Activated CD4-positive, alpha-beta T cell treated with anti-CD3 and anti-CD28 coated beads, Interleukin-2, amount 10 ng/mL, durations not matched to agents 24 days and 14 days (primary cell): ENCODE measurements at regions not wholly inside any gene's neighbourhood (a gene's known extent, or its start where the extent isn't known, plus 50 kb on each side); places are given as distances from the start of the nearest gene placed in this dataset.
"Not testable (repeated sequence)": the region's sequence is repeated elsewhere in the genome, so short reads cannot be mapped to it uniquely, and the experiment has no call there.

Source experiments
- DNase-seq: peaks from one replicate; pipeline ENCODE4 v3.0.0; 2022
- H3K27ac Mint-ChIP-seq: one replicate; pipeline ENCODE4 v1.8.0; 2022; ENCODE audit warnings: mild to moderate bottlenecking, mixed read lengths
- H3K27me3 Mint-ChIP-seq: one replicate; pipeline ENCODE4 v1.8.0; 2022; ENCODE audit warnings: mixed read lengths
- H3K36me3 Mint-ChIP-seq: one replicate; pipeline ENCODE4 v1.8.0; 2022; ENCODE audit warnings: low read depth, mild to moderate bottlenecking, mixed read lengths
- H3K4me1 Mint-ChIP-seq: one replicate; pipeline ENCODE4 v1.8.0; 2021; ENCODE audit warnings: mixed read lengths
- H3K4me3 Mint-ChIP-seq: one replicate; pipeline ENCODE4 v1.8.0; 2022; ENCODE audit warnings: mild to moderate bottlenecking, moderate library complexity, mixed read lengths
- H3K9me3 Mint-ChIP-seq: one replicate; pipeline ENCODE4 v1.8.0; 2021; ENCODE audit warnings: mixed read lengths
- intact Hi-C: fragments of 100-400 bp; cut with micrococcal nuclease; formaldehyde crosslinking; loops from one replicate; pipeline ENCODE4 v1.15.1; 2023

GRCh38 chr2:77578354-77578753, 56.2 kb upstream of the LRRTM4 start:
- no peak overlapping the region for H3K27ac Mint-ChIP-seq
- H3K4me1 Mint-ChIP-seq = no peaks in the 10 kb centered on the region
- H3K9me3 Mint-ChIP-seq = no peaks in the 10 kb centered on the region
- DNase-seq = no peak
- H3K27me3 Mint-ChIP-seq = no peaks in the 10 kb centered on the region
- H3K4me3 Mint-ChIP-seq = no peak overlapping the region
- no peaks in the 10 kb centered on the region for H3K36me3 Mint-ChIP-seq
- intact Hi-C loops = no loop called here

- Mint-ChIP-seq H3K27ac (no peak overlapping the region), H3K36me3 (no peaks in the 10 kb centered on the region), H3K27me3 (no peaks in the 10 kb centered on the region), H3K4me3 (no peak overlapping the region), H3K9me3 (no peaks in the 10 kb centered on the region), H3K4me1 (no peaks in the 10 kb centered on the region)
- DNase-seq = no peak
- intact Hi-C loops = no loop called here
Observed at GRCh38 chr2:77579076-77579769, 57.0 kb upstream of the LRRTM4 start.

DNA sequence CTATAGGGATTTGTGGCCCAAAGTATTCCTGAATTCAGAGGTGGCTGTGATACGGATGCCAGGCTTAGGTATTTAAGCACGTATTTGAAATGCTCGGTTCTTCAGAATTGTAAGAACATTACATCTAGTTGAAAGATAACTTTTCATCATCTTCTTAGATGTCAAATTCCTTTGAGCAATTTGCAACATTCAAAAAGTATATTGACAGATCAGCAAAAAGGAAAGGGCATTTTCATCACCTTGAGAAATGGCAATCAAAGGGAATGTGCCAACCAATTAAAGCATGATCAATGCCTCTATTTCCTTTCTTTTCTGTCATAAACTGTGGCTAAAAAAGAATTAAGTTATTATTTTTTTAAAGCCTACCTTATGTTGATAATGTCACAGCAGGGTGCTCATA, 66.3 kb upstream of the LRRTM4 start:
- intact Hi-C loops = no loop called here
- H3K9me3 Mint-ChIP-seq = no peaks in the 10 kb centered on the region
- H3K27ac Mint-ChIP-seq = no peak overlapping the region
- no peak for DNase-seq
- no peaks in the 10 kb centered on the region for H3K27me3 Mint-ChIP-seq
- no peaks in the 10 kb centered on the region for H3K36me3 Mint-ChIP-seq
- H3K4me3 Mint-ChIP-seq = no peak overlapping the region
- no peaks in the 10 kb centered on the region for H3K4me1 Mint-ChIP-seq

DNA sequence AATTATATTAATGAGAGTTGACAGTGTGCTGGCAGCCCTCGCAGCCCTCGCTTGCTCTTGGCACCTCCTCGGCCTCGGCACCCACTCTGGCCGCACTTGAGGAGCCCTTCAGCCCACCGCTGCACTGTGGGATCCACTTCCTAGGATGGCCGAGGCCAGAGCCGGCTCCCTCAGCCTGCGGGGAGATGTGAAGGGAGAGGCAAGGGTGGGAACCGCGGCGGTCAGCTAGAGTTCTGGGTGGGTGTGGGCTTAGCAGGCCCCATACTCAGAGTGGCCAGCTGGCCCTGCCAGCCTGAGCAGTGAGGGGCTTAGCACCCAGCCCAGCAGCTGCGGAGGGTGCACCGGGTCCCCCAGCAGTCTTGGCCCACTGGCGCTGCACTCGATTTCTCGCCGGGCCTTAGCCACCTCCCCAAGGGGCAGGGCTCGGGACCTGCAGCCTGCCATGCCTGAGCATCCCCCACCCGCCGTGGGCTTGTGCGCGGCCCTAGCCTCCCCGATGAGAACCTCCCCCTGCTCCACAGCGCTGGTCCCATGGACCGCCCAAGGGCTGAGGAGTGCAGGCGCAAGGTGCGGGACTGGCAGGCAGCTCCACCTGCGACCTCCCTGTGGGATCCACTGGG, 68.2 kb upstream of the LRRTM4 start:
- Mint-ChIP-seq H3K27me3 (no peaks in the 10 kb centered on the region), H3K4me1 (no peaks in the 10 kb centered on the region), H3K9me3 (no peaks in the 10 kb centered on the region), H3K4me3 (no peak overlapping the region), H3K27ac (no peak overlapping the region), H3K36me3 (no peaks in the 10 kb centered on the region)
- intact Hi-C loops = no loop called here
- no peak for DNase-seq

DNA sequence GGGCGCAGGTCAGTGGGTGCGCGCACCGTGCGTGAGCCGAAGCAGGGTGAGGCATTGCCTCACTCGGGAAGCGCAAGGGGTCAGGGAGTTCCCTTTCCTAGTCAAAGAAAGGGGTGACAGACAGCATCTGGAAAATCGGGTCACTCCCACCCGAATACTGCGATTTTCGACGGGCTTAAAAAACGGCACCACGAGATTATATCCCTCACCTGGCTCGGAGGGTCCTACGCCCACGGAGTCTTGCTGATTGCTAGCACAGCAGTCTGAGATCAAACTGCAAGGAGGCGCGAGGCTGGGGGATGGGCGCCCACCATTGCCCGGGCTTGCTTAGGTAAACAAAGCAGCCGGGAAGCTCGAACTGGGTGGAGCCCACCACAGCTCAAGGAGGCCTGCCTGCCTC, 70.8 kb upstream of the LRRTM4 start:
- H3K27ac Mint-ChIP-seq, H3K4me3 Mint-ChIP-seq, intact Hi-C loops, H3K36me3 Mint-ChIP-seq, H3K9me3 Mint-ChIP-seq, H3K4me1 Mint-ChIP-seq, H3K27me3 Mint-ChIP-seq, DNase-seq: not testable (repeated sequence)

- H3K27me3 Mint-ChIP-seq = no peaks in the 10 kb centered on the region
- H3K9me3 Mint-ChIP-seq = no peaks in the 10 kb centered on the region
- H3K27ac Mint-ChIP-seq = no peak overlapping the region
- intact Hi-C loops = no loop called here
- no peaks in the 10 kb centered on the region for H3K4me1 Mint-ChIP-seq
- H3K4me3 Mint-ChIP-seq = no peak overlapping the region
- H3K36me3 Mint-ChIP-seq = no peaks in the 10 kb centered on the region
- DNase-seq = no peak
Observed at GRCh38 chr2:77602771-77603170, 80.6 kb upstream of the LRRTM4 start.

- H3K4me3 Mint-ChIP-seq = no peak overlapping the region
- H3K4me1 Mint-ChIP-seq = no peaks in the 10 kb centered on the region
- H3K27me3 Mint-ChIP-seq = no peaks in the 10 kb centered on the region
- intact Hi-C loops = no loop called here
- no peak for DNase-seq
- H3K27ac Mint-ChIP-seq = no peak overlapping the region
- peaks cover 4% of the 10 kb centered on the region for H3K9me3 Mint-ChIP-seq
- no peaks in the 10 kb centered on the region for H3K36me3 Mint-ChIP-seq
Observed at GRCh38 chr2:77604953-77605929, 83.1 kb upstream of the LRRTM4 start.

DNA sequence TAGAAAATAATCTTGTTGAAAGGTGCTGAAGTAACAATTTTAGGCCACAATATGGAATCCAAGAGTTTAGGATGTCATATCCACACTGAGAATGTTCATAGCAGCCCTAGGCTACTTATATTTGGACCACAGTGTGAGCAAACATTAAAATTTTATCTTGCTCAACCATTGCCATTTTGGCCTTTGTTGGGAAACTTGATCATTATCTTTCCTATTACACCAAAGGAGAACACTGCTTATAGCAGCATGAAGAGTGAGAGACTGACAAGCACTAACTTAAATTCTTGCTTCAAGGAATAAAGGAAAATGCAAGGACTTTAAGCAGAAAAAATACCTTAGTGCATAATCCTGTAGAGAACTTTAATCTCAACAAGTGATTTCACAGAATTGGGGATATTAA, 86.3 kb upstream of the LRRTM4 start:
- Mint-ChIP-seq H3K27me3 (no peaks in the 10 kb centered on the region), H3K36me3 (no peaks in the 10 kb centered on the region), H3K4me1 (no peaks in the 10 kb centered on the region), H3K4me3 (no peak overlapping the region), H3K9me3 (peaks cover 15% of the 10 kb centered on the region), H3K27ac (no peak overlapping the region)
- intact Hi-C loops = no loop called here
- no peak for DNase-seq

DNA sequence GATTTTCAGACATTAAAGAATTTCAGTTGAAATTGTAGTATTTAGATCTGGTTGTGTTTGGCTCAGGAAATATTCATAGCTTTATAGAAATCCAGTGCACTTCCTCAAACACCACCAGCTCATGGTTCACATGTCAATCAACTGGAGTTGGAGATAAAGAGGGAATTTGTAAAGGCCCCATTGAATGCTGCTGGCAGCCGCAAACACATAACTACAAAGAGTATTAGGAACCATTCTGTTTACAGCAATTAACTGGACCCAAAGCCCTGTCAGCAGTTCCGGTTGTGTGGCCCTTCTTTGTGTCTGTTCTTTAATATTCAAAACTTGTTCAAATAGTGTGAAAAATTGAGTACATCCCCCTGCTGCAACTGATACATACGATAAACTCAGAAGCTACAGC, 107.4 kb upstream of the LRRTM4 start:
- Mint-ChIP-seq H3K27ac (no peak overlapping the region), H3K9me3 (peaks cover 10% of the 10 kb centered on the region), H3K27me3 (no peaks in the 10 kb centered on the region), H3K36me3 (no peaks in the 10 kb centered on the region), H3K4me1 (no peaks in the 10 kb centered on the region), H3K4me3 (no peak overlapping the region)
- no peak for DNase-seq
- intact Hi-C loops = no loop called here

- no peak for DNase-seq
- Mint-ChIP-seq H3K36me3 (no peaks in the 10 kb centered on the region), H3K27me3 (no peaks in the 10 kb centered on the region), H3K9me3 (peaks cover 14% of the 10 kb centered on the region), H3K4me1 (no peaks in the 10 kb centered on the region), H3K27ac (no peak overlapping the region), H3K4me3 (no peak overlapping the region)
- intact Hi-C loops = no loop called here
Observed at GRCh38 chr2:77631007-77631406, 108.8 kb upstream of the LRRTM4 start.

- Mint-ChIP-seq H3K36me3 (no peaks in the 10 kb centered on the region), H3K9me3 (peaks cover 14% of the 10 kb centered on the region), H3K4me3 (no peak overlapping the region), H3K27ac (no peak overlapping the region), H3K4me1 (no peaks in the 10 kb centered on the region), H3K27me3 (no peaks in the 10 kb centered on the region)
- no peak for DNase-seq
- intact Hi-C loops = no loop called here
Observed at GRCh38 chr2:77633601-77634000, 111.4 kb upstream of the LRRTM4 start.

GRCh38 chr2:77640924-77641323, 118.7 kb upstream of the LRRTM4 start:
- H3K36me3 Mint-ChIP-seq = no peaks in the 10 kb centered on the region
- H3K4me3 Mint-ChIP-seq = no peak overlapping the region
- H3K27me3 Mint-ChIP-seq = no peaks in the 10 kb centered on the region
- H3K9me3 Mint-ChIP-seq = peaks cover 10% of the 10 kb centered on the region
- intact Hi-C loops = no loop called here
- DNase-seq = no peak
- no peak overlapping the region for H3K27ac Mint-ChIP-seq
- no peaks in the 10 kb centered on the region for H3K4me1 Mint-ChIP-seq

DNA sequence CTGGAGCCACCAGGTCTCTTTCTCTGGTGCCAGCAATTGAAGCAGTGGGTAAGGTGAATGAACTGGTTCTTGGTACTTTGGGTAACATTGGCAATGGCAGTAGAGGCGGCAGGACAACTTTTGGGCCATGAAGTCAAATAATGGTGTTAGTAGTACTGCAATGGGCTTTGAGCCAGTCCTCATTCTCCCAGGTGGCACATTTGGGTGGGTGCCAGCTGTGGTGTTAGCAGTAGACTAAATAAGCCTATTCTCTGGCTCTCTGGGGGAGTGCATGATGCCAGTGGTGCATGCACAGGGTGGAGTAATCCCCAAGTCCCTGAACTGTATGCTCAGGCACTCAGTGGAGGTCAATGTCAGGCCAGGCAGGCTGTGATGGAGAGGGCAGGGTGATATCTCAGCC, 120.2 kb upstream of the LRRTM4 start:
- H3K27ac Mint-ChIP-seq = no peak overlapping the region
- H3K4me1 Mint-ChIP-seq = no peaks in the 10 kb centered on the region
- no peaks in the 10 kb centered on the region for H3K36me3 Mint-ChIP-seq
- no peak for DNase-seq
- no peaks in the 10 kb centered on the region for H3K27me3 Mint-ChIP-seq
- intact Hi-C loops = no loop called here
- peaks cover 10% of the 10 kb centered on the region for H3K9me3 Mint-ChIP-seq
- no peak overlapping the region for H3K4me3 Mint-ChIP-seq

DNA sequence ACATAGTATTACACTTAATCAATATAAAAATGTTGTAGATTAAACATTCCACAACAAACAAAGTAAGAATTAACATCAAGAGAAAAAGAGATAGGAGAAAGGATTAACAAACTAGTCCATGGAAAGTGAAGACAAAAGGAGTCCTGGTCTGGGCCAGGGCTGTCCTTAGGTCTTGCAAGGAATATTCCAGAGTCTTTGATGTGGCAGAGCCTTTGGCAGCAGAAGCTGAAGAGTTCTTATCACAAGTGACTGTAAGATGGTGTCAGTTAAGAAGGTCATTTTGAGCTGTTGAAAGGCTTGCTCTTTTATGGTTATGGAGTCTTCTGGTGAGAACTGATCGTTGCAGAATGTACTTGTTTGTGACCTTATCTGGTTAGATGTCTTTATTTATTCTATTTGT, 127.7 kb upstream of the LRRTM4 start:
- no peak overlapping the region for H3K4me3 Mint-ChIP-seq
- H3K36me3 Mint-ChIP-seq = no peaks in the 10 kb centered on the region
- intact Hi-C loops = no loop called here
- no peak overlapping the region for H3K27ac Mint-ChIP-seq
- H3K9me3 Mint-ChIP-seq = no peaks in the 10 kb centered on the region
- DNase-seq = no peak
- no peaks in the 10 kb centered on the region for H3K4me1 Mint-ChIP-seq
- no peaks in the 10 kb centered on the region for H3K27me3 Mint-ChIP-seq
